HG03045 (cell line): ENCODE measurements at regions not wholly inside any gene's neighbourhood (a gene's known extent, or its start where the extent isn't known, plus 50 kb on each side); places are given as distances from the start of the nearest gene placed in this dataset.
"Not testable (repeated sequence)": the region's sequence is repeated elsewhere in the genome, so short reads cannot be mapped to it uniquely, and the experiment has no call there.

Experiments used
- ATAC-seq: cut with Tn5 transposase; IDR thresholded peaks from one replicate; pipeline ENCODE4 v1.9.1; 2021; ENCODE audit warnings: mild to moderate bottlenecking, moderate library complexity; ENCODE audit not compliant: unreplicated experiment

- ATAC-seq = no peak
Observed at GRCh38 chr5:158275511-158275910, 416.6 kb upstream of the CLINT1 start.

GRCh38 chr5:158273035-158273434 lies 414.1 kb upstream of the CLINT1 start:
- no peak for ATAC-seq

- ATAC-seq = no peak
Observed at GRCh38 chr5:158272409-158272808, 413.5 kb upstream of the CLINT1 start.

GRCh38 chr5:158270996-158271554 lies 412.1 kb upstream of the CLINT1 start:
- ATAC-seq = no peak

- no peak for ATAC-seq
Observed at GRCh38 chr5:158268286-158268685, 409.3 kb upstream of the CLINT1 start.

GRCh38 chr5:158267228-158267627 lies 408.3 kb upstream of the CLINT1 start:
- ATAC-seq = no peak

GRCh38 chr5:158265931-158266700 lies 407.2 kb upstream of the CLINT1 start:
- ATAC-seq = no peak

- ATAC-seq = no peak
Observed at GRCh38 chr5:158265346-158265745, 406.4 kb upstream of the CLINT1 start.

GRCh38 chr5:158264264-158264663 lies 405.3 kb upstream of the CLINT1 start:
- ATAC-seq = no peak

GRCh38 chr5:158261674-158262367 lies 402.9 kb upstream of the CLINT1 start:
- ATAC-seq = no peak

- no peak for ATAC-seq
Observed at GRCh38 chr5:158256096-158256495, 397.2 kb upstream of the CLINT1 start.

- no peak for ATAC-seq
Observed at GRCh38 chr5:158255609-158256008, 396.7 kb upstream of the CLINT1 start.

GRCh38 chr5:158246661-158247060 lies 387.7 kb upstream of the CLINT1 start:
- ATAC-seq = no peak

GRCh38 chr5:158245513-158245912 lies 386.6 kb upstream of the CLINT1 start:
- no peak for ATAC-seq

GRCh38 chr5:158244882-158245281 lies 385.9 kb upstream of the CLINT1 start:
- no peak for ATAC-seq

GRCh38 chr5:158236511-158237335 lies 377.8 kb upstream of the CLINT1 start:
- ATAC-seq = no peak

GRCh38 chr5:158235159-158235547 lies 376.2 kb upstream of the CLINT1 start:
- ATAC-seq = no peak

- ATAC-seq = no peak
Observed at GRCh38 chr5:158234323-158235158, 375.6 kb upstream of the CLINT1 start.

- no peak for ATAC-seq
Observed at GRCh38 chr5:158233735-158234322, 374.9 kb upstream of the CLINT1 start.

GRCh38 chr5:158227314-158227713 lies 368.4 kb upstream of the CLINT1 start:
- ATAC-seq = not testable (repeated sequence)
